HG02678 (cell line): ENCODE measurements at regions not wholly inside any gene's neighbourhood (a gene's known extent, or its start where the extent isn't known, plus 50 kb on each side); places are given as distances from the start of the nearest gene placed in this dataset.

Experiments used
- ATAC-seq: cut with Tn5 transposase; IDR thresholded peaks from one replicate; pipeline ENCODE4 v1.9.1; 2021; ENCODE audit warnings: mild to moderate bottlenecking, moderate library complexity; ENCODE audit not compliant: unreplicated experiment

DNA sequence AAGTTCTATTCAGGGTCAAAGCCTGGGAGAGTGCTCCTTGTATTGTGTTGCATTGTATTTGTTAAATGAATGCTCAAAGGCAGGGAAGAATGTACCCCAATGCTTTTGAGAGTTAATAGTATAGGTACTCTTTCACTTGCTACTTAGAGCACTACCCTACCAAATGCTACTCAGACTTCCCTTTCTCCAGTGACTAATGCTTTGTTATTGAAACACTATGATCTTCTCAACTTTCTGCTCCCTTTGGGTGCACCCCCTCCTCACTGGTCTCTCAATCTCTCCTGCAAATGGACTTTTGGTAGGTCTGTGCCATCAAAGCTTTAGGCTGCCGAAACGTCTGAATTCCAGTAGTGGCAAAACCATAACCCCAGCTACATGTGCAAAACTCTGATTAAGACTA, 177.7 kb upstream of the AHR start:
- ATAC-seq = no peak

DNA sequence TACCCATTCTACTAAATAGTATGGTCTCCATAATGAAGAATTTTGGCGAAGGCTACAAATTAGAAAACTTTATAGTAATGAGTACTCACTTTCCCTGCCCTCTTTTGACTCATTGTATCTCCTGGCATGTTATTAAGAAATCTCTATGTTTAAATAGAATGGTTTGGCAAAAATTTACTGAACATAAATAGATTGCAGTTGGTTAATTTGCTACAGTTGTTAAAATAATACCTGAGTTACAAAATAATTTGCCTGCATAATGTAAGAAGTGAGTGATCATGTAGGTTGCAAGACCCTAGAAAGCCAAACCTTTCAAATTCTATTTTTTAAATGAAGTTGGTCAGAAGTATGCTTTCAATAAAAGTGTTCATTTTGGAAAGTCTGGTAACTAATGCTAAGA, 176.8 kb upstream of the AHR start:
- no peak for ATAC-seq

GRCh38 chr7:17123020-17123419, 175.4 kb upstream of the AHR start:
- ATAC-seq = peak; percentile 41

- ATAC-seq = peak; percentile 77
These were observed 171.8 kb upstream of the AHR start for GRCh38 chr7:17126413-17127268.

DNA sequence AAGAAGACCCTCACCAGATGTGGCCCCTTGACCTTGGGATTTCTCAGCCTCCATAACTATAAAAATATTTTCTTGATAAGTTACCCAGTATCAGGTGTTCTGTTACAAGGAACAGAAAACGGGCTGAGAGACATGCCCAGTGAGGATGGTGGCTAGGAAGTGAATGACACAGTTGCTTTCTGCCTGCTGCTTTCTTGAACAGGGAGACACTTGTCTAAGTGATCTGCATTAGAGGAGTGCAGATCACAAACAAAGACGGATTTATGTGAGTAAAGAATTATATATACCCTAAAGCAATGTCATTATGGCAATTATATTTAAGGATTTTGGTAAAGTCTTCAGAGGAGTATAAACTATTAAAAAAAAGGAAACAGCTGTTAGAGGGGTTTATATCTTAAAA, 169.2 kb upstream of the AHR start:
- ATAC-seq = no peak

DNA sequence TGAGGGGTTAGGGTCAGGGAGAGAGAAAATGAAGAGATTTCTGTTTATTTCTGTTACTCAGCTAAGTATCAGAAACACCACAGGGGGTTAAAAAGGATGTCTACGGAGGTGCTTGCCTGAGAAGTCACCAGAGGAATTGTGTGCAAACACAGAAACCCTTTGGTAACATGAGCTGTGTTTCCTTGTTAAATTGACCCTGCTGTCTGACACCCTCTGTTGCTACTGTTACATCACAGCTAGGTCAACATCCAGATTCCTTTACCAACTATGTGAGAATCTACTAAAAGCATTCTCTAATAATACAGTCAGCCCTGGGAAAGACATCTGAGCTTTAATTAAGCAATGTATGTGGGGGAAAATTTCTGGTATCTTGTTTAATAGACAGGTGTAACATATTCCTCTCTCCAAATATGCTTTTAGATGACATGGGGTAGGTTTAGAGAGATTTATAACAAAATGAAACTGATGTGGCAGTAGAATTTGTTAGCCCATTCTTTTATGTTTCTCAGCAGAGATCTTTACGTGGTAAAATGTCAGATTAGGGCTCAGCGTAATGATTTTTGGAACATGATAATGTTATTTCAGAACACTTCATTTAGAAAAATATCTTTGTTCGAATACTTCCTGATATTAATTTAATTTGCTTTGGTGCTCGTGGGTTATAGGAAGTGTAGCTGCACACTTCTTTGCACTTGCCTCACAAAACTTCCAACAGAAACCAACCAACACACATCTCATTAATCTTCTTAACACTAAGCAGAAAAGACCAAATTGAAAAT, 168.0 kb upstream of the AHR start:
- no peak for ATAC-seq

GRCh38 chr7:17131060-17131345, 167.4 kb upstream of the AHR start:
- ATAC-seq = no peak

DNA sequence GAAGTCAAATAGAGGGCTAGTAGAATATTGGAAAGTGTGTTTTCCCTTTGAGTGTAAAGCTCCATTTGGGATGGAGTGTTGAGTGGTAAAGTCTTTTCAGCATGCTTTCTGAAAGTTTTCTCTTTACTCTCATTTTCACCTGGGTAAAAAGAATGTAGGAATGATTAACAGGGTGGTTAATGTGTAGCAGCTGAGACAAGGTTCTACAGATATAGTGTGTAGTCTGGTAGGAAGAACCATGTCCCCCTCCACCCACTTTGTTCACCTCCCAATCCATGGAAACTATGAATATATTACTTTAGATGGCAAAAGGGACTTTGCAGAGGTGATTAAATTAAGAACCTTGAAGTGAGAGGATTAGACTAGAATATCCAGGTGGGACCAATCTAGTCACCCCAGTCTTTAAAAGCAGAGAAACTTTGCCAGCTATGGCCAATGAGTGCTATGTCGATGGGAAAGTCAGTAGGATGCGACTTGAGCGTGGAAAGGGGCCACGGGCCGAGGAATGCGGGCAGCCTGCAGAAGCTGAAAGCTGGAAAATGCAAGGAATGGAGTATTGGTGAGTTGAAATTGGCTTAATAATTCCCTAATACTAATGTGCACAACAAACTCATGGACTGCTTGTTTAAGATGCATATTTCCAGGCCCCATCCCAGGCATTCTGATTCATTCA, 166.3 kb upstream of the AHR start:
- ATAC-seq = peak; percentile 53

- no peak for ATAC-seq
These were observed 165.7 kb upstream of the AHR start for GRCh38 chr7:17132726-17133125.

GRCh38 chr7:17133977-17134376, 164.5 kb upstream of the AHR start:
- ATAC-seq = no peak

- peak; percentile 87 for ATAC-seq
These were observed 163.7 kb upstream of the AHR start for GRCh38 chr7:17134786-17135185.

DNA sequence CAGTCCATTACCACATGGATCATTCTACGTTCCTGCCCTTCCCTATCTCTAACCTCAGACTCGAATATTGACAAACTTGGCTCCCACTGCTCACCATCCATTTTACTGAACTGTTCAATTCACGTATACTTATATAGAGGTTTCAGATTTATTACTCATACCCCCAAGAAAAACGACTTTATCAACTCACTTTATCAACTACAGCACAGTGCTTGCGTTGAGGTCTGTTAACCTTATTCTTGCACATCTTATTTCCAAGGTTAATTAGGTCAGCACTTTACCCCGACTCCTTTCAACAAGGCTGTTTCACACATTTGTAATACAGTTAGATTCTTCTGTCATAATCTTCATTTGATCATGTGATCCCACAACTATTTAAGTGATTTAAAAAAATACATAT, 162.3 kb upstream of the AHR start:
- no peak for ATAC-seq

- ATAC-seq = no peak
These were observed 159.4 kb upstream of the AHR start for GRCh38 chr7:17139081-17139480.

- no peak for ATAC-seq
These were observed 158.0 kb upstream of the AHR start for GRCh38 chr7:17140406-17140805.

DNA sequence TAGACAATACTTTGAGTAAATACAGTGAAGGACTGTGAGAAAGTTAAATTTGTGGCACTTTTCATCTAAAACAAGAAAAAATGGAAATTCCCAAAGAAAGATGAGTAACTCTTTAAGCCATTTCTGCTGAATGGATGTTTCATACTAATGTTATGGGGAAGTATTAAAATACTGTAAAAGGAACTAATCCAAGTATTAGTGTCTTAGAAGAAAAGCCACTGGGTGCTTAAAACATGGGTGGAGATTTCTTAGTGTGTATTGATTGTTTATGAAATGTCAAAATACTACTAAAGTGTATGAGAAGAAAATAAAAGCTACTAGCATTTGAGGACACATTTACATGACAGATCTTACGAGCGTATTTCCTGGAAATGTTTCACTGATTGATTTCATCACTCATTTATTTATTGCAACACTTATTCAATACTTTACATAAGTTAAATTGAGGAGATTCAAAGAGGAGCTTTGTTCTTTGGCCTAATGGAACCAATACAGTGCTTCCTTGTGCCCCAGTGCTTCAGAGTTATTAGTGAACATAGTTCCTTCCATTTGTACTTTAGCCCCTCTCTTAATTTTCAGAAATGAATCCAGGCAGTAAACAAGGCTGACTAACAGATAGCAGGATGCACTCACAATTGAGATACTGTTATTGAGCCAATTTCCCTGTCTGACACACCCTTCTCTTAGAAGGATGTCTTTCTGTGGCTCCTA, 155.5 kb upstream of the AHR start:
- ATAC-seq = no peak

DNA sequence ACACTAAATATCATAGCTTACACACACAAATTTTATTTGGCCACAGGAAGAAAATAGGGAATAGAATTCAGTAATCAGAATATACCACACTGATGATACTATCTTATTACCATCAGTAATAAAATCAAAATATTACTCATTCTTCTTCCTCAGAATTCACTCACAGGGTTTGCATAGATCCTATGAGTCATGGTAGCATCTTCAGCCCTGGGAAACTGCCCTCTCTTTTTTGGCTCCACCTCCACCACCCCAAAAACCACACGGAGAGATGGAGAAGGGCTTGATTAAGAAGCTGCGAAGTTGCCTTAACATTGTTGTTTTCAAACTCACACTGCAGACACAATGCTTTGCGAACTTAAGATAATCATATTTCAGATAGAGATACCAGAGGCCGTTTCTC, 154.1 kb upstream of the AHR start:
- ATAC-seq = no peak

- ATAC-seq = no peak
These were observed 151.8 kb upstream of the AHR start for GRCh38 chr7:17146621-17147020.

GRCh38 chr7:17147409-17147808, 151.0 kb upstream of the AHR start:
- ATAC-seq = no peak

DNA sequence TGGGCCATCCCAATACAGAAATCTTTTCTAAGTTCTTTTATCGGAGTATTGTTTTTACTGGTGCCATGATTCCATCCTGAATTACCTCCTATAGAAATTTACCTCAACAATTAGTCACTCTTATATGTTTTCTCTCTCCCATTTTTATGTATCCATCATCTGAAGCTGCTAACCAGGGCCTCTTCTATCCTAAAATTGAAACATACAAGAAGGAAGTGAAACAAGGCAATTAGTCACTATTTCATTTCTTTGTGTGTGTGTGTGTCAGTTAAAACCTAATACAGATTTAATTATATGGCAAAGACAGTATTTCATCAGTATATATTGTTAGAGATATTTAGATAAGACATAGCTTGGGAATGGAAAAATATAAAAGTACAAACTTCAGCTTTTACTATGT, 148.4 kb upstream of the AHR start:
- ATAC-seq = peak; percentile 59

- peak; percentile 65 for ATAC-seq
These were observed 145.7 kb upstream of the AHR start for GRCh38 chr7:17152721-17153120.

DNA sequence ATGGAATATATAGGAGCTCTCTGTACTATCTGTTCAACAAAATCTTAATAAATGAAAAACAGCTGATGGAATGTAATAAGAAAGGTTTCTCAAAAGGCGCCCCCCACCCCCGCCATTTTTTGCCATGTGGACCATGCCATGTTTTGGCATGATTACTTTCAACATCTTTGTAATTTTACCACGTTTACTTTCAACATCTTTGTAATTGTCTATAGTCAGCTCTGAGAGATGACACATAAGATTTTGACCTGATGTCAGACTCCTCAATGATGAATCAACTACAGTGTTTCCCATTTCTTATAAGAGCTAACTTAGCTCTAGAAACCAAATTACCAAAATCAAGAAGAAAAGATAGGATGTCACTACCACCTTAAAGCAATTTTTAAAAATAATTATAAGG, 144.9 kb upstream of the AHR start:
- no peak for ATAC-seq
